ENCODE measurements at regions not wholly inside any gene's neighbourhood (a gene's known extent, or its start where the extent isn't known, plus 50 kb on each side); places are given as distances from the start of the nearest gene placed in this dataset.

- no peaks in the 10 kb centered on the region for H4K20me1 ChIP-seq (ENCODE audit: insufficient read depth, low read length)
- H3K9ac ChIP-seq (ENCODE audit: low read length) = no peak overlapping the region
- TF ChIP-seq CTCF (IDR thresholded peaks at IDR 0.05; ENCODE audit: low read depth, low read length) = no peak
- no peak for TF ChIP-seq EZH2phosphoT487 (IDR thresholded peaks at IDR 0.05; ENCODE audit: low read depth)
- peaks cover 22% of the 10 kb centered on the region for H3K27me3 ChIP-seq (ENCODE audit: low read depth, low read length)
- no peaks in the 10 kb centered on the region for H3K36me3 ChIP-seq (replicated peaks; ENCODE audit: low read depth, low read length)
- no peak overlapping the region for H3K4me3 ChIP-seq (ENCODE audit: low read length)
- no peak overlapping the region for H3K4me2 ChIP-seq (ENCODE audit: low read length)
- H3K27ac ChIP-seq (ENCODE audit: low read length) = no peak overlapping the region
- no peaks in the 10 kb centered on the region for H3K9me3 ChIP-seq (ENCODE audit: insufficient read depth, low read length)
- no peaks in the 10 kb centered on the region for H3K4me1 ChIP-seq (ENCODE audit: low read length)
- H3K79me2 ChIP-seq (ENCODE audit: low read length) = no peaks in the 10 kb centered on the region
- H2AFZ ChIP-seq (ENCODE audit: low read depth, low read length) = no peak overlapping the region
Measured at GRCh38 chr11:116282481-116282880, 490.3 kb downstream of the BUD13 start.

GRCh38 chr11:116281173-116282160 is 491.3 kb downstream of the BUD13 start:
- no peaks in the 10 kb centered on the region for H4K20me1 ChIP-seq (ENCODE audit: insufficient read depth, low read length)
- no peak; the same call in 1 of the 2 replicates for TF ChIP-seq CTCF (IDR thresholded peaks at IDR 0.05; ENCODE audit: low read depth, low read length)
- TF ChIP-seq EZH2phosphoT487 (IDR thresholded peaks at IDR 0.05; ENCODE audit: low read depth) = no peak
- H2AFZ ChIP-seq (ENCODE audit: low read depth, low read length) = no peak overlapping the region
- no peaks in the 10 kb centered on the region for H3K36me3 ChIP-seq (replicated peaks; ENCODE audit: low read depth, low read length)
- H3K27ac ChIP-seq (ENCODE audit: low read length) = no peak overlapping the region
- H3K9me3 ChIP-seq (ENCODE audit: insufficient read depth, low read length) = no peaks in the 10 kb centered on the region
- H3K9ac ChIP-seq (ENCODE audit: low read length) = no peak overlapping the region
- H3K79me2 ChIP-seq (ENCODE audit: low read length) = no peaks in the 10 kb centered on the region
- no peak overlapping the region for H3K4me2 ChIP-seq (ENCODE audit: low read length)
- no peak overlapping the region for H3K4me3 ChIP-seq (ENCODE audit: low read length)
- H3K4me1 ChIP-seq (ENCODE audit: low read length) = no peaks in the 10 kb centered on the region
- peaks cover 22% of the 10 kb centered on the region for H3K27me3 ChIP-seq (ENCODE audit: low read depth, low read length)

DNA sequence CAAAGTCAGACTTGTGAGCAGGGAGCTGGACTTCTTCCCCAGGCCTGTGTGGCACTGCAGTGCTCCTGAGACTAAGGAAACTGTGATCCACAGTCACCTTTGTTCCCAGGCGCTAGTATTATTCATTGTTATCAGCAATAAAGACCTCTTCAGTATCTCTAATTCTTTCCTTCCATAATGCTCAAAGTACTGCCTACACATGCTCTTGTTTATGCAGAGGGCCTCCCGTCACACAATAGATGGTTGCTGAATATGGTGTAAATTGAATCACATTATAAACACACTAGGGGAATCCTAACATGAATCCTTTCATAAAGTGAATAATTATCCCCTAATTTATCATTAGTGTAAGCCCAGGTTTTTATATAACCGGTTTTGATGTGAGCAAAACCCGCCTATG is 493.3 kb downstream of the BUD13 start:
- no peaks in the 10 kb centered on the region for H3K9me3 ChIP-seq (ENCODE audit: insufficient read depth, low read length)
- no peak overlapping the region for H3K4me3 ChIP-seq (ENCODE audit: low read length)
- no peak overlapping the region for H3K9ac ChIP-seq (ENCODE audit: low read length)
- no peak overlapping the region for H2AFZ ChIP-seq (ENCODE audit: low read depth, low read length)
- H3K36me3 ChIP-seq (replicated peaks; ENCODE audit: low read depth, low read length) = no peaks in the 10 kb centered on the region
- TF ChIP-seq EZH2phosphoT487 (IDR thresholded peaks at IDR 0.05; ENCODE audit: low read depth) (no peak), CTCF (IDR thresholded peaks at IDR 0.05; ENCODE audit: low read depth, low read length) (no peak)
- peaks cover 15% of the 10 kb centered on the region for H3K27me3 ChIP-seq (ENCODE audit: low read depth, low read length)
- no peak overlapping the region for H3K4me2 ChIP-seq (ENCODE audit: low read length)
- H3K27ac ChIP-seq (ENCODE audit: low read length) = no peak overlapping the region
- H3K4me1 ChIP-seq (ENCODE audit: low read length) = no peaks in the 10 kb centered on the region
- no peaks in the 10 kb centered on the region for H4K20me1 ChIP-seq (ENCODE audit: insufficient read depth, low read length)
- H3K79me2 ChIP-seq (ENCODE audit: low read length) = no peaks in the 10 kb centered on the region

DNA sequence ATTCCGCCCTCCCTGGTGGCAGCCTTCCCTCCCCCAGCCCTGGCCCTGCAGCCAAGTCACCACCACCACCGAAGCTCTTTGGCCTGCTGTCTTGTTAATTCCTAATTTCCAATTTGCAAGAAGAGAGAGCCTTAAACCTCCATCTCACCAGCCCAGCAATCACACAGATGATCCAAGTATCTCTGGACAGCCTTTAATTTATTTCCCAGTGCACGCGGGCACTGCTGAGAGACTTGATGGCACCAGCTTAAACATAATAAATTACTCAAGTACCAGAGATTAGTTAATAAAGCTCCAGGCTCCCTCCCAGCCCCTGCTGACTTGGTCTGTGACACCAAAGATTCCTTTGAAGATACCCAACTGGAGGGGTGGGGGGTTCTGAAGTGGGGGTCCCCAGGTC is 494.7 kb downstream of the BUD13 start:
- no peaks in the 10 kb centered on the region for H3K4me1 ChIP-seq (ENCODE audit: low read length)
- H3K36me3 ChIP-seq (replicated peaks; ENCODE audit: low read depth, low read length) = no peaks in the 10 kb centered on the region
- no peak overlapping the region for H3K4me2 ChIP-seq (ENCODE audit: low read length)
- TF ChIP-seq EZH2phosphoT487 (IDR thresholded peaks at IDR 0.05; ENCODE audit: low read depth) (no peak), CTCF (IDR thresholded peaks at IDR 0.05; ENCODE audit: low read depth, low read length) (no peak)
- no peaks in the 10 kb centered on the region for H3K79me2 ChIP-seq (ENCODE audit: low read length)
- no peak overlapping the region for H3K9ac ChIP-seq (ENCODE audit: low read length)
- H2AFZ ChIP-seq (ENCODE audit: low read depth, low read length) = no peak overlapping the region
- no peak overlapping the region for H3K4me3 ChIP-seq (ENCODE audit: low read length)
- no peaks in the 10 kb centered on the region for H4K20me1 ChIP-seq (ENCODE audit: insufficient read depth, low read length)
- no peak overlapping the region for H3K27ac ChIP-seq (ENCODE audit: low read length)
- H3K9me3 ChIP-seq (ENCODE audit: insufficient read depth, low read length) = no peaks in the 10 kb centered on the region
- H3K27me3 ChIP-seq (ENCODE audit: low read depth, low read length) = peaks cover 10% of the 10 kb centered on the region

All from OCI-LY3 (cell line).